Retinal pigment epithelial cell (primary cell): ENCODE measurements at regions not wholly inside any gene's neighbourhood (a gene's known extent, or its start where the extent isn't known, plus 50 kb on each side); places are given as distances from the start of the nearest gene placed in this dataset.
"Not testable (repeated sequence)": the region's sequence is repeated elsewhere in the genome, so short reads cannot be mapped to it uniquely, and the experiment has no call there.

Source experiments
- DNase-seq: peaks from one replicate; pipeline ENCODE4 v3.0.0-alpha.2; 2010; ENCODE audit warnings: low read depth
- H3K4me3 ChIP-seq: 2 replicates; pipeline ENCODE4 v1.5.1; 2011; ENCODE audit warnings: mild to moderate bottlenecking, low read length, control low read depth, moderate library complexity
- CTCF ChIP-seq: conservative IDR thresholded peaks from 2 replicates; pipeline ENCODE4 v1.5.1; 2011; ENCODE audit warnings: low read depth, low read length, control low read depth, inconsistent platforms

- no peak for TF ChIP-seq CTCF
- DNase-seq = no peak
- no peak overlapping the region for H3K4me3 ChIP-seq
These were observed 108.1 kb downstream of the ZFAND4 start for GRCh38 chr10:45564303-45564959.

DNA sequence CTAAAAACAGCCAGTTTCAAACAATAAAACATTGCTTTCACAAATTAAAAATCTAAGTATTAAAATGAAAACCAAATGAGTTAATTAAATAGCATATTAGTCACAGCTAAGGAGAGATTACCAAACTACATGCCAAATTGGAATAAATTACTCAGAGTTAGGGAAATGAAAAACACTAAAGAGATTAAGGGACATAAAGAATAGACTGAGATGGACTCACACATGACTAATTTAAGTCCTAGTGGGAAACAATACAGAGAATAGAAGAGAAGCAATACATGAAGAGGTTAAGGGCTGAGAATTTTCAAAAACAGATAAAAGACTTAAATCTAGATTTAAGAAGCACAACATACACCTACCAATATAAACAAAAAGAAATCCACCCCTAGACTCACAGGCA lies 110.6 kb downstream of the ZFAND4 start:
- DNase-seq = no peak
- H3K4me3 ChIP-seq = no peak overlapping the region
- no peak for TF ChIP-seq CTCF

GRCh38 chr10:45560262-45560661 lies 112.3 kb downstream of the ZFAND4 start:
- no peak overlapping the region for H3K4me3 ChIP-seq
- no peak for TF ChIP-seq CTCF
- no peak for DNase-seq

DNA sequence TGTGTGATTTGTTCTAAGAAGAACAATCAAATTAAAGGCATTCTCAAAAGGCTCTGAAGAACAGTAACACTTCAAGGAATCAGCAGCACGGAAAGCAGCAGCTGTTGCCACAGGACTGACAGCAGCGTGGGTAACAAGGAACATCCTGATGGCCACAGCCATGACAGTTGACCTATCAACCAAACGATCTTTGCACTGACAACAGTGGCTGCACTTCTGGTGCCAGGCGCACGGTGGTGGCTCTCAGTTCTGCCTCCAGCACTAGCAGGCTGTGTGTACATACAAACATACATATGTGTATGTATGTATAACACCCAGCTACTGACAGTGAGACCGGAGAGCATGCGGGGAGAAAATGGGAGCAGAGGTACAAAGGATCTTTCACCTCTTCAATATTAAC lies 114.1 kb downstream of the ZFAND4 start:
- no peak overlapping the region for H3K4me3 ChIP-seq
- no peak for TF ChIP-seq CTCF
- DNase-seq = no peak

GRCh38 chr10:45557275-45557905 lies 115.2 kb downstream of the ZFAND4 start:
- no peak for DNase-seq
- H3K4me3 ChIP-seq = no peak overlapping the region
- no peak for TF ChIP-seq CTCF

- no peak for TF ChIP-seq CTCF
- no peak overlapping the region for H3K4me3 ChIP-seq
- DNase-seq = no peak
These were observed 116.8 kb downstream of the ZFAND4 start for GRCh38 chr10:45555795-45556194.

- not testable (repeated sequence) for H3K4me3 ChIP-seq, DNase-seq
These were observed 117.2 kb downstream of the ZFAND4 start for GRCh38 chr10:45555332-45555731.
